ENCODE measurements at regions not wholly inside any gene's neighbourhood (a gene's known extent, or its start where the extent isn't known, plus 50 kb on each side); places are given as distances from the start of the nearest gene placed in this dataset.

- POLR2A ChIA-PET = no interaction called here
Observed at GRCh38 chr16:6494716-6495115, 837.9 kb upstream of the RBFOX1 start.

DNA sequence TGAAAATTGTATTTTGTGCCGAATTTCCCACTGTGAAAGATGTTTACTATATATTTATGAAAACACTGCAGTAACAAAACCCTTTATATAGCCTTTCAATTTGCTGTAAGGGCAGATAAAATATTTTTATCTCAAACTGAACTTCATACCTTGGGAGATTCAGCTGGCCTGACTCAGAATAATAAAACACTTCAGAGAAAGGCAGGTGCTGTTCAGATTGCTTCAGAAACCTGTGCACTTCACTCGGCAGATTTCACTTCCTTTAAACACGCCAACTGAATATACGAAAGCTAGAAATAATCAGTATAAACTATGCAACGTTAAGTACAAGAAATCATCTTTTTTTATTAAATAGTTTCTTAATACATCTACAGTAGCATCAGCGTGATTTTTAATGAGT, 839.1 kb upstream of the RBFOX1 start:
- POLR2A ChIA-PET = no interaction called here
- TF ChIP-seq CTCF (IDR thresholded peaks at IDR 0.05; ENCODE audit: control extremely low read depth, extremely low read depth, low read depth, missing control alignments) = no peak
- no peak for DNase-seq (ENCODE audit: extremely low spot score)
- CTCF ChIA-PET = no interaction called here

More at GRCh38 chr16:6494716-6495115, 837.9 kb upstream of the RBFOX1 start:
- no peak for DNase-seq (ENCODE audit: extremely low spot score)
- CTCF ChIA-PET = no interaction called here
- TF ChIP-seq CTCF (IDR thresholded peaks at IDR 0.05; ENCODE audit: control extremely low read depth, extremely low read depth, low read depth, missing control alignments) = no peak

- no peak for TF ChIP-seq CTCF (IDR thresholded peaks at IDR 0.05; ENCODE audit: control extremely low read depth, extremely low read depth, low read depth, missing control alignments)
- ChIA-PET POLR2A (no interaction called here), CTCF (no interaction called here)
- no peak for DNase-seq (ENCODE audit: extremely low spot score)
Observed at GRCh38 chr16:6492742-6493141, 839.9 kb upstream of the RBFOX1 start.

DNA sequence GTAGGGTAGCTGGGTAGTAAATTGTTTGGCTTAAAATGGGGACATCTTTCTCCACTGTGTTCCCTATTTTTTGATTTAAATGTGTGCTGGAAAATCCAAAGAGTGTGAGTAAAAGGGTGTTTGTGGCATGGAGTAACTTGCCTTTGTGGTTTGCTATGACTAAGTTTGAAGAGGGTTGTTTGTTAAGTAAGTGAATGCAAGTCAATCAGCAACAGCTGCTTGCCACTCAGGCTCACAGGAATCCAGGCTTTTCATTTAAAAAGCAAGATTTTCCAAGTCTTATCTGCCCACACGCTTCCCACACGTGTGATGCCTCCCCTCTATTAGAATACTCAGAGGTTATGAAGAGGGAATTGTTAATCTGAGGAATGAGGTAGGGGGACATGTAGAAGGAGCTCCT, 847.7 kb upstream of the RBFOX1 start:
- ChIA-PET POLR2A (no interaction called here), CTCF (interaction anchor here (1.9 kb wide), 1 partner anchor 13 kb away, joined by 4 read pairs; no protein-coding TSS in a partner anchor)
- no peak for TF ChIP-seq CTCF (IDR thresholded peaks at IDR 0.05; ENCODE audit: control extremely low read depth, extremely low read depth, low read depth, missing control alignments)
- DNase-seq (ENCODE audit: extremely low spot score) = no peak

DNA sequence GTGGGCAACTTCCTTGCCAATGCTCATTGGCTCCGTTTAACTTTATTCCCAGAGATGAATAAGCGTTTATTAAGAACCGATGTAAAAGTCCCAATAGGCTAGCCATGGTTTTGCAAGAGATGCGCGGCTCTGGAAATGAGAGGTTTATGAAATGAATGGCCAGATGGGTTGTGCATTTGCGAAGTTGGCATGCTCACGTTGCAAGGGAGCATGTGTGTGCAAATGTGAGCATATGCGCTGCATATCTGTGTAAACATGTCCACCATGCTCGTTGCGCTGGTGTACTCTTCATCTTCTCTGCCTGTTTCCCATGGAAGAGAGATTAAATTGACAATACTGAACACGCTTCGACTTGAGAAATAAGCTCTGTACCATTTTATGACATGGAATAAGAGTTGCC, 848.6 kb upstream of the RBFOX1 start:
- ChIA-PET CTCF (no interaction called here), POLR2A (no interaction called here)
- TF ChIP-seq CTCF (IDR thresholded peaks at IDR 0.05; ENCODE audit: control extremely low read depth, extremely low read depth, low read depth, missing control alignments) = no peak
- DNase-seq (ENCODE audit: extremely low spot score) = no peak

GRCh38 chr16:6483469-6484033, 849.1 kb upstream of the RBFOX1 start:
- no peak for DNase-seq (ENCODE audit: extremely low spot score)
- TF ChIP-seq CTCF (IDR thresholded peaks at IDR 0.05; ENCODE audit: control extremely low read depth, extremely low read depth, low read depth, missing control alignments) = no peak
- POLR2A ChIA-PET = no interaction called here
- CTCF ChIA-PET = no interaction called here
